ENCODE measurements at regions not wholly inside any gene's neighbourhood (a gene's known extent, or its start where the extent isn't known, plus 50 kb on each side); places are given as distances from the start of the nearest gene placed in this dataset.
"Not testable (repeated sequence)": the region's sequence is repeated elsewhere in the genome, so short reads cannot be mapped to it uniquely, and the experiment has no call there.

DNA sequence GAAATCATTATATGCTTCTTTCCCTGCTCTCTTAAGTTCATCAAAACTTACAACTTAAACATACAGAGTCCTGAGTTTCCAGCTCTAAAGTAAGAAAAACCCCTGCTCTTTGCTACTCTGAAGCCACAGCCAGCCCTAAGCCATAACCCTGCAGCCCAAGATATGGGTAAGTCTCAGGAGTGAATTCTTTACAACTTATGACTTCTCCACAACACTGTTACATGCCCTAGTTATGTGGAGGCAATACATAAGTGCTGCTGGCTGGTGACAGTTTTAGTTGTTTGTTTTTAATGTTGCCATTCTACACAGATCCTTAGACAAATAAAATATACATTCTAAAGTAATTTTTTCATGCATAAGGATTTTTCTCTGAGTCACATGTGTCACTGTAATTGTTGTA, 100.2 kb downstream of the FBXO8 start:
- DNase-seq (ENCODE audit: low spot score), result no peak

DNA sequence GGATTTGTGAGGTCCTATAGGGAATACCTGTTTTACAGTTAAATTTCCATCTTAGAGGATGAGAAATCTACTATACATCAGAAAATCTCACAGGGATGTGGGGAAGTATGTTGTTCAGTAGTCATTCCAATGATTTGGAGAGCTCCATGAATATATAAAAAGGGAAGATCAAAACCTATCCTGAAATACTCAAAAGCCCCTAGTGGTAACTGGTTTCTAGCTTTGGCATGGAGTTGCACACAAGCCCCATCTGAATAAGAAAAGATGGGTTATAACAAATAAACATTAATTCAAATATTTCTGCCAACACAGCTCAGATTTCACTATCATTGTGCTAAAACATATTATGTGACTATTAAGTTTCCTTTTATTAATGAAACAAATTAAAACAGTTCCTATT, 101.6 kb downstream of the FBXO8 start:
- DNase-seq (ENCODE audit: low spot score), result no peak

DNA sequence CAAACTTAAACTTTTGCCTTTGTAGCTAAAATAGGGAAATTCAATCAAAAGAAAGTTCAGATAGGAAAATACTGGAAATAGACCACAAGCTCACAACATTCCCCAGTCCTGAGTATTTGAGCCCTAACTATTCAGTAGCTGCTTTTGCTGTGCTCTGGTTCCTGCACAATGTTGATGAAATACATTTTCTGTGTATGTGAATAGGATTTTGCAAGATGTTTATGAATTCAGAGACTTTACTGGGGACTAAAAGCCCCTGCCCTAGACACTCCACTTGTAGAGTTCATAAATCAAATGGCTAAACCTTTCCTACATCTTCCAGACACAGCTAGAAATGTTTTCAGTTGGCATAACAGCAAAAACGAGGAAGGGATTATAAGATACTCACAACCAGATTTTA, 105.9 kb downstream of the FBXO8 start:
- no peak for DNase-seq (ENCODE audit: low spot score)

DNA sequence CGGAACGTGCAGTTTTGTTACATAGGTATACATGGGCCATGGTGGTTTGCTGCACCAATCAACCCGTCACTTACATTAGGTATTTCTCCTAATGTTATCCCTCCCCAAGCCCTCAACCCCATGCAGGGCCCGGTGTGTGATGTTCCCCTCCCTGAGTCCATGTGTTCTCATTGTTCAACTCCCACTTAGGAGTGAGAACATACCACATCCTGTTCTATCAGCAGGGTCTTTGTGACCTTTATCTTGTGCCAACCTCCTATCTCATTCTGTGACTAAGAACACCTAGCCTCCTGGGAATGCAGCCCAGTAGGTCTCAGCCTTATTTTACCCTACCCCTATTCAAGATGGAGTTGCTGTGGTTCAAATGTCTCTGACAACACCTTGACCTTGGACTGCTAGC, 107.6 kb downstream of the FBXO8 start:
- not testable (repeated sequence) for DNase-seq (ENCODE audit: low spot score)

DNA sequence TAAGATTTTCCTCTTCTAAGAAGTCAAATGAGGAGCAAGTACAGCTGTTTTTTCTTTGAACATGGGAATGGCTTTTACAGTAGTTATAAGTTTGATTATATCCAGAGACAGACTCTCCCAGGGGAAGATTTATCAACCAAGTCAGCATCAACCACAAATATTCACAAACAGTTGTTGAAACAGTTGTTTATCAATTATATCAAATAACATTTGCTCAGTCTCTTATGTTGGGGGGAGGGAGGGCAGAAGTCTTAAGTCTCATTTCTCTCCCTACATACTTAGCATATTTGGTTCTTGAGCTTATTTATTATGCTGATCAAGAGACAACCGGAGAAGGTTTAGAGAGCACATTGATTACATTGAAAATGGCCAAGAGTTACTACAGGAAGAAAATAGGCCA, 110.1 kb downstream of the FBXO8 start:
- no peak for DNase-seq (ENCODE audit: low spot score)

DNA sequence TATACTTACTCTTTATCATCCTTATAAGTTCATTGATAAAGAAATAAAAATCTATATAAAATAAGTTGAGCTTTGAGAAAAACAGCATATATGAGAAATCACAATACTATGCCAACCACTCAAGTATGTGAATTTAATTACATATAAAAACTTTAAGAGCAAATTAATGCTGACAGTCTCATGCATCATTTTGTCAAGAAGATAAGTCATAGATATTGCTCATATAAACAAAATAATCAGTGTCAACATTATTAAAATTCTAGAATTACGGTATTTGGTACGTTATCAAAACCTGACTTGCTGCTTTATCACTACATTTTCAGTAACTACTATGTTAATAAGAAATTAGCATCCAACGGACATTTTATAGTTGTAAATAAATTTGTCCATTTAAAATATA, 111.2 kb downstream of the FBXO8 start:
- DNase-seq (ENCODE audit: low spot score), result no peak

DNA sequence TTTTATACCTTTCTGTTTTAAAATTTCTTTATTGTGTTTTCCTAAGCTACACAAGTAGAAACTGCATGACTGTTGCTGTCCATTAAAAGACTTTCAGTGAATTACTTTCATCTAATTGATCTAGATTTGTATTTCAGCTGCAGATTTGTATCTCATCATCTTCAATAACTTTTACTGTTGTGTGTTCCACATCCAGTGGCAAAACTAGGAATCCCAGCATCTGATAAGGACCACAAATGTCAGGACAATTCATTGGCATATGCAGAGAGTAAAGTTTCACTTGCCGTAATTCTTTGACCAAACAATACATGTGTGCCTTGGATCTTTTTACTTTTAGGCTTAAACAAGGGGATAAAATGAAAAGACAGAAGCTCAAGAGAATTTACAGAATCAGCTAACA, 112.6 kb downstream of the FBXO8 start:
- DNase-seq (ENCODE audit: low spot score), result no peak

DNA sequence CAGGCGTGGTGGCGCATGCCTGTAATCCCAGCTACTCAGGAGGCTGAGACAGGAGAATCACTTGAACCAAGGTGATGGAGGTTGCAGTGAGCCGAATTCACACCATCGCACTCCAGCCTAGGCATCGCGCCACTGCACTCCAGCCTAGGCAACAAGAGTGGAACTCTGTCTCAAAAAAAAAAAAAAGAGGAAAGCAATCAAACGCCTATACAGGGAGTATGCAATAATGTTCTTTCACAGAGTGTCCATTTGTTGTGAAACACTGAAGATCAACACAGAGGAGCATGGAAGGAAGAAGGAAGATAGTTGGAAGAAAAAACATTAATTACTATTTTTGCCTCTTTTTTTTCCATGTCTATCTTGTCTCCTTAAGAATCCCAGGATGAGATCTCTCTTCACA, 113.4 kb downstream of the FBXO8 start:
- no peak for DNase-seq (ENCODE audit: low spot score)

DNA sequence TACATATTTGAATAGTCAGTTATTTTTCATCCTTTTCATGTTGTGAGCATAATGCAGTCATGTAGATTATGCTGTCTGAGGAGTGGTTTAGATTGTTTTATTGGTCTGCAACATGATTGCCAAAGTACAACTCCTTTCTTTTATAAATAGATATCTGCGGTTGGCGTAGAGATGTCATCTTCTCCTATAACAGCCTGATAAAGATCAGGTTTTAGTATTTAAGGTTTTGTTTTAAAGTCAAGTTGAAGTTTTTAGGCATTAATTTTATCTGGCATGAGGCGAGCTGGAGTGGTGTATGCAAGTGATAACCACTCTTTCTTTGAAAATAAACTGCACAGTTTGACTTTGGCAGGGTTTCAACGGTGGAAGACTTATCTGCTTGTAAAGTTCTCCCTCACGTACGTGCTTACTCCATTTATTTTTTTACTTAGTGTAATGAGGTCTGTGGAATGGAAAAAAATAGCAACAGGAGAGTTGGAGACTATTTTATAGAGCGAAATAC, 126.3 kb downstream of the FBXO8 start:
- no peak for DNase-seq (ENCODE audit: low spot score)

DNA sequence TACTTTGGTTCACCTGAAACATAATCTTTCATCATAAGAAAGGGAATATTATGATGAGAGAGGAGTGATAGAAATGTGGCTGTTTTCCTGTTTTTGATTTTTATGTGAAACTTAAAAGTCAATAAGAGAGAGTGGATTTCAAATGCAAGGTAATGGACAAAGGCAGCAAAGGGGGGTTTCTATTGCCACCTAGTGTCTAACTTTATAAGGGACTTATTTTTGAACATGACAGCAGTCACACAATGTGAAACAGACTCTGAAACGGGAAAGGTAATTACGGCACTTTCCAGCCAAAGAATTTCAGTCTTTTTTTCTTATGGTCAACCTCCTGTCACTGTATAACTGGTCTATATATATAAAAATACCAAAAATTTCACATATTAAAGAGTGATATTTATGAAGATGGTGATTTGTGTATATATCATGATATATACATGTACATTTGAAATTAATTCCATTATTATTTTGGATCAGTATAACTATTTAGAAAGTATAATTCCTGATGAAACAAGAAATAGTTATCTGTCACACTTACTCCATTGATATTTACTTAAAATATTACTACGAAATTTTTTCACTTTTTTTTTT, 127.1 kb downstream of the FBXO8 start:
- peak; percentile 36 for DNase-seq (ENCODE audit: low spot score)

DNA sequence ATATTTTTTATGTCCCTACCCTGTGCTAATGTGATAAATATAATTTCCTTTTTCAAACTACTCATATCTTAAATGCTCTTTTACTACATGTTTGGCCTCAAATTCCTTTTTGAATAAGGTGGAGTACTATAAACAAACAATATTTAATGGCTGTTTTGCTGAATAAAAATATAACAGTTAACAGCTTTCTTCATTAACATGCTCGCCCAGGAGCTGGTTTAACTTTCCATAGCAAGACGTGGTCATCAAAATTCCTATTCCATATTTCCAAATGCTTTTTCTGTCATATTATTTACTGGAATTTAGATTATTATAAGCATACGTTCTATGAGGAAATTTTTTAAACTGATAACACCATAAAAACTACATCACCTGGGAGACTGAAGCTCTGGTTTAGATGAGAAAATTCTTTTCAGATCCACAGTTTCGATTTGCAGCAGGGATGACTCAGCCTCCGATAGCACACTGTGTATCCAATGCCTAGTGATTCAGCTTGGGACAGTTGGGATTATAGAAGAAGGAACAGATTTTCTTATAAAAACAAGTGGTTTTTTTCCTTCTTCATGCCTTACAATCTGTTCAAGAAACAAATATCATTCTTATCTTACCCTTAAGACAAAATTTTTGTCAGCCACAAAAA, 129.1 kb downstream of the FBXO8 start:
- no peak for DNase-seq (ENCODE audit: low spot score)

DNA sequence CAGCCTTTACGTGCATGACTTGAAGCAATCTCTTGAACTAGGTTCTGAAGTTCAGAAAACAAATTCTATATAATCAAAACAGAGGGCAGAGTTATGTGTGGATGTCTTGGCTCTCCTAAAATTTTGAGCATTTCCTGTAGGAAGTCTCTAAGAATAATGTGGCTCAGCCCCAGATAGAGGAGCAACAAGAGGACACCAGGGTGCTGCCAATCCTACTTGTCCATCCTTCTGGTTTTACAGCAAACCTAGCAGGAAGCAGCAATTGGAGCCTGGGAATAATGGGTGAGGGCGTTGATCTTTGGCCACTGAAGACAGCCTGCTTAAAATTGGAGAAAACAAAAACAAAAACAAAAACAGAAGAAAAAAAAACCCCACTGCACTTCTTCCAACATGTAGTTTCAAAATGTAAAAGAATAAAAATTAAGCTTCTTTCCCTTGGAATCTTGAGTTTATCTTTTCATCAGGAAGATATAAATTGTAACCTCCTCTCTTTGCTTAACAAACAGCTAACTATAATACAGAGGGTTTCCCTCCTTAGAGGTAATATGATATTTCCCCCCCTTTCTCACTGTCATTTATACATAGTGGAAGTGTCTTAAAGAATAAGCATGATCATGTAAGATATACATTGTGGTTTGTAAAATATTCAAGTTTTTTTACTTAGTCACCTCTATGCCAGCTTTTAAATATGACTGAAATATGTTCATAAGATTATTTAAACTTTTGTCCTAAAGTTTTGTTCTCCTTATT, 130.6 kb downstream of the FBXO8 start:
- DNase-seq (ENCODE audit: low spot score), result no peak

DNA sequence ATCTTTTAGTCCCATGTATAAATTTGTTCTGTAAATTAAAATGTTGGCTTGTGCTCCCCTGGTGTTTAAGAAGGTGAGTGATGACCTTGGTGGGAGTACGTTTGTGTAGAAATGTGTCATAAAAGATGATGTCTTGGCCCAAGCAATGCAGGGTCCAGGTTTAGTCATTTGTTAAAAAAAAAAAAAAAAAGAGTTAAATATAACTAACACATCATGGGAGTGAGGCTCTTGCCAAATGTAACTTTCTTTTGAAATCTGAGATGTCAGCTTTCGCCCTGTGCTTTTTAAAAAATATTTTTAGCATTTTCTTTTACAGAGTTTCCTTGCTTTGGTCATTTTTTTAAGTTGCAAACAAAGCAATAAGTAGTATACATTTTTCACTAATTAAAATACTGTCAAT, 135.6 kb downstream of the FBXO8 start:
- DNase-seq (ENCODE audit: low spot score), result no peak

DNA sequence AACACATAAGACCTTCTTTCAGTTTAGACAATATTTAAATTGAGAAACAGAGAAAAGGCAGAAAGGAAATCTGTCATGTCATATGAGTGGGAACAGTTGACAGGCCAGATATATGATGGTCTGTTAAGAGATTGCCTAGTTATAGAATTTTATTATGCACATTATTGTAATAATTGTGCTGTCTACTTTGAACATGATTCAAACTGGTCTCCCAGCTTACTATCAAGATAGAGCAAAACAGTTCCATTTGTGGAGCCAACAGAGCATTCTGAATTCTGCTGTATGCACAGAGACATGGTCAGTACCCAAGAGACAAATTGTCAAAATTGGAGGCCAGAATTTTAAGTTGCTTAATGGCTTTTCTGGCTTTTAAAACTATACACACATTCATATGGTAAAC, 139.4 kb downstream of the FBXO8 start:
- DNase-seq (ENCODE audit: low spot score), result no peak

DNA sequence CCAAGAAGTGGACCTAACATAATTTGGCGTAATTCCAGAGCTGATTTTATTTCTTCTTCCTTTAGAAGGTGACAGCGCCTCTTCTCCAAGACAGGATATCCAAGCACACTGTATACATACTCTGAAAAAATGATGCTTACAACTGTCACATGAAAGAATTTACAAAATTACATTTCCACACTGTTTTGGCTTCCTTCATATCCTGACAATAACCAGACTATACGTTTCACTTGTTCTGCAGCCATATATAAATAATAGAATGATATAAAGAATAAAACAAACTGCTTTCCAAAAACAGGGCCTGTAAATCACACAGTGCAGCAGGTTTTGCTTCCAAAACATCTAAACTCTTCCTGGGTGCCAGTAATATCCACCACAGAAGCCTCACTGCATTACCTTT, 141.6 kb downstream of the FBXO8 start:
- DNase-seq (ENCODE audit: low spot score), result no peak

DNA sequence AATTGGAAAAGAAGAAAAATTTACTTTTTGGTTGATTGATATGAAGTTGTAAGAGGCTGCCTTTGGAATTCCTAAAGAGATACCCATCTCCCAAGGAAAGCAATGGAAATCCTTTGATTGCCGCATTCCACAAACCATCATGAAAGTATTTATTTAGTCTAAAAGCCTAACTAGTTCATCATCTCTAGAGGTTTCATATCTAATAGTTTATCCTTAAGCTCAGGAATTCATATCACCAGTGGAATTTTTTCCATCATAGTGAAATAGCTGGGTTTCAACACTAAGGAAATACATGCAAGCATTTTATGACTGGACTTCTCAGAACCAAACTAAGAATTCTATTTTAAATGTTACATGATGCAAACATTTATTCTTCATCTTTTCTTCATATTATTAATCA, 144.9 kb downstream of the FBXO8 start:
- no peak for DNase-seq (ENCODE audit: low spot score)

DNA sequence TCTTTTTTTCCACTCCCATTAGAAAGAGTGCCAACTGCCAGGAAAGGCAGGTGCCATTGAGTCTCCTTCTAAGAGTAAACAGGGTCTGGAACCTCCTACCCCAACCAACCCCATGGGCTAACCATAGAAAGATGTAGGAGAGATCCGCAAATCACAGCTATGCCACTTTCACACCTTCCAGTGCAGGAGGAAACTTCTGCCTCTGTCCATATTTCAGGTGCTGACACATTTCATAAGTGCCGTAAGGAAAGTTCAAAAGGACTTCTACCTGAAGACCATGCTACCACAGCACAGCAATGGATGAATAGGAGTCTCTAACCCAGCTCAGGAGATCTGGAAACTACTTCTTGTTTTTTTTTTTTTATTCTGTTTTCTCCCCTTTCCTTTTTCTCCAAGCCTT, 145.8 kb downstream of the FBXO8 start:
- no peak for DNase-seq (ENCODE audit: low spot score)

DNA sequence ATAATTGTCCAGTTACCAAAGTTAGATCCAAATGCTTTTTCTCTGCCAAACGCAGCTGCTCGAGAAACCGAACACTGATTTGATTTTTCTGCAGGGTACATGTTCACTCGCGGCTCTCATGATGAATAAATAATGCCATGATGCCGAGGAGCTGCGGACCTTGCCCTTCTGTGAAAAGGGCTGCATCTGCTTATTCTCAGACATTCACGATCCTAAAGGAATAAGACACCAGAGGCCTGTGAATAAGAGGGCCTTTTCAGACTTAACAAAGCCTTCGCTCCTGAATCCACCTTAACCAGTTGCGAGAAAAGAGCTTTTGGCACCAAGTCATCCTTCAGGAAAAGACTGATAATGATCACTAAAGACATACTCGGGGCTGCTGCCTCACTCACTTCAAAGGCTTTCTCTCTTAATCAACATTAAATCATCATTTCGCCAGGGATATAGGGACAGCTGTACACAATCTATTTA, 147.5 kb downstream of the FBXO8 start:
- DNase-seq (ENCODE audit: low spot score), result no peak

DNA sequence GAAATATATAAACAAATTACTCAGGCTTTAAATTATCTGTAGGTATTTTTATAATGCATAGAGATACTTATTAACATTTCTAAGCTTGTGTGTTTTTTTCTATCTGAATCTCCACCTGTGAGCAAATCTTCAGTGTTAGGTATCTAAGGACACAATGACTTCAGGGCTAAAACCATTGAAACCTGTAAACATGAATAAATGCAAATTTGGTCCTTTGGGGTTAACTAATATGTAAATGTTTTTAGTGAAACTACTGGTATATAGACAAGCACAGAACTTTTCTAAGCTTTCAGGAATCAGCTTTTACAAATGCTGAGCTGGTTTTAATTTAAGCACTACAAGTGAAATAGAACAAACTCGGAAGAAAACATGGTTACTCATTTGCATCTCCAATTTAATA, 147.9 kb downstream of the FBXO8 start:
- no peak for DNase-seq (ENCODE audit: low spot score)

DNA sequence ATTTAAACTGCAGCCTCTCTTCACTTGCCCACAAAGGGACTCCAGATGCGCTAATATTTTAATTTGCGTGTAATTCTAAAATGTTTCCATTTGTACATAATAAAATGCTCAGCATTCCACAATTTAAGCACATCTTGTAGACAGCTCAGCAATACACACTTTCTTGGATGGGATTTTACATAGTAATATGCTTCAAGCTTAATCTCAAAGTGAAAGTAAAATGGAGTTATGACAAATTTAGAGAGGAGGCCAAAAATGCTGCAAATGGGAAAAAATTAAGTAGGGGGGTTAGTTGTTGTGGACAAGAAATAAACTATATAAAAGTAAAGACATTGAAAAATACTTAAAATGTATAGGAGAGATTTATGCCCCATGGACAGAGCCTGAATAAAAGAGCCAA, 149.1 kb downstream of the FBXO8 start:
- no peak for DNase-seq (ENCODE audit: low spot score)

DNA sequence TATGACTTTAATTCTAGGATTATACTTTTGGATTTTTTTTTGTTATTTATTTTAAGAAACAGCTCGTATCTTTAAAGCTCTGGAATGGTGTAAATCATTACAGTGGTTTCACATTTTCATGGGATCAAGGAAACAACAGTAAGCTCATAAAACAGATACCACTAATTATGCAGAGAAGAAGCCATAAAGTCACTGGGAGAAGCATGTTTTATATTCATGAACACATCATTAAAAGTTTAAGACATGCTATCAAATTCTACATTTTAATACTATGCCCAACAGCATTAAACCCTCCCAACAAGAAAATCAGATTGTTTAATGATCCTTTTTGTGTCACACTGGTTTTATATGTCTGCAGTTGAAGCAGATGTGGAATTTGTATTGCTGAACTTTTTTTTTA, 149.9 kb downstream of the FBXO8 start:
- DNase-seq (ENCODE audit: low spot score), result no peak

DNA sequence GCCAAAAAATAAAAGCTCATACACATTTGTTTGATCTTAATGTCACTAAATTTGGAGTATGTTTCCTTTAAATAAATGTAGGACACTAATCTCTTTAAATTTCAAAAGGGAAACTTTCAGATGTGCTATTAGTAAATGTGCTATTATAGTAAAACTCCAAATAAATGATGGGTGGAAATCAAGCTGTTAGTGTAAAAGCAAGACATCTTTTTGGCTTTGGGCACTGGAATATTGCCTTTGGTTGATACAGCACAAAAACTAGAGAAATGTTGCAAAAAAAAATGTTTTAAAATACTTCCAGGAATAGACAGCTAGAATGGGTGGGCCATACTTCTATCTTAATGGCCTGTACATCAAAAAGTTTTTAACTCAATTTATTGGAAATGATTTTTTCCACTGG, 151.6 kb downstream of the FBXO8 start:
- DNase-seq (ENCODE audit: low spot score), result no peak

DNA sequence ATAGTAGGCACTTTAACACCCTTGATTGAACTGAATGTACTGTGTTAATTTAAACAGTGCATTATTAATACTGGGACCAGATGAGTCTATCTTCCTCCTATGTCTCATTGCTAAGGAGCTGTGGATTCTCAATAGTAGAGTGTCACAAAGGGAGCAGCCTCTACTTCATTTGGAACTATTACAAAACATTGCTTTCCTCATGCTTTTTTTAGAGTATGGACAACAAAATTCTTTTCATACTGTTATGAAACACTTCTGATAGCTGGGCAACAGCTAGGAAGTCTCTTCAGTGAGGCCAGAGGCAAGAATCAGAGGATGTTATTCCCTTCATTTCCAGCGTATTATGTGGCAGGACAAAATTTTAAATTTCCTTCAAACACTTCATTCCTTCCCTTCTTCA, 160.8 kb downstream of the FBXO8 start:
- no peak for DNase-seq (ENCODE audit: low spot score)
